ENCODE measurements at regions not wholly inside any gene's neighbourhood (a gene's known extent, or its start where the extent isn't known, plus 50 kb on each side); places are given as distances from the start of the nearest gene placed in this dataset.
"Not testable (repeated sequence)": the region's sequence is repeated elsewhere in the genome, so short reads cannot be mapped to it uniquely, and the experiment has no call there.

DNA sequence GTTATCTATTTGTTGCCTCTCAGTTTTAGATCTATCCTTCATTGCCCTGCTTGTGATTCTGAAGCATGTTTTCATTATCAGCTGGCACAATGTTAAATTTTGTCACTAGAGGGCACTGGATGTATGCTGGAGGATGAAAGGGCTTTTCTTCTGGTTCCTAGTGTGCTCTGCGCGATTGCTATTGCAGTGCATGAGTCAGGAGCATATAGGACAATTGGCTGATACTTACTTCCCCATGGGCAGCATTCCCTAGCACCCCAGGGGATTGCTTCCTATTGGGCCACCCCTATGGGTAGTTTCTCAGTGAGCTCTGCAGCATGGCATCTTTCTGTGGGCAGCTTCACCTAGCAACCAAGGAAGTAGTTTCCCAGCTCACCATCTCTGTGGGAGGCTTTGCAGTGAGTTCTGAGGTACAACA, 280.3 kb upstream of the SYNCRIP start:
- DNase-seq, result no peak

DNA sequence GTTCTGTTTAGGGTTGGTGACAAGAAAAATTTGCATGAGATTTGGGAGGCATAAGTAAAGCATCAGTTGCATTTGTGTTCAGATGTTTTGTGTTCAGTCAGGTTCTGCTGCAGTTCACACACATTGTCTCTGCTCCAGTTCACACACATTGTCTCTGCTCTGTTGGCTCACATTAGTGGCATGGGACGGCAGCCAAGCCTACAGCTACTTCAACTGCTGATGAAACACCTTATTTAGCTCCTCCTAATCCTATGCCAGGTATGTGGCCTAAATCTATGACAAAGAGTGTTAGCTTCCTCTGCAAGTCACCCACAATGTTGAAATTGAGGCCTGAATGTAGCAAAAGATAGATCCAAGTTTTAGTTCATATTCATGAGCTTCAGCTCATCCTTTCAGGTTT, 278.1 kb upstream of the SYNCRIP start:
- no peak for DNase-seq

DNA sequence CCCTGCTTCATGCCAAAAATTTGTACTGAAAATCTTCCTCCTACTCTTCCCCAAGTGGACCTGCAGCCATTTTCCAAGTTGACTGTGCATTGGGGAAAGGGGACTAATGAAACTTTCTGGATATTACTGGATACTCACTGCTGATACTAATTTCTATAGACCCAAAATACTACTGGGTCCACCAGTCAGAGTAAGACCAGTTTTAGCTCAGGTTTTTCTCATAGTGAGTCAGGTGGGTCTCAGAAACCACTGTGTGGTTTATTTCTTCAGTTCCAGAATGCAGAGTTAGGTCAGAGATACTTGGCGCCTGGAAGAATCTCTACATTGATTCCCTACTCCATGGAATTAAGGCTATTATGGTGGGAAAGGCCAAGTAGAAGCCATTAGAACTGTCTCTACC, 274.8 kb upstream of the SYNCRIP start:
- DNase-seq, result no peak

DNA sequence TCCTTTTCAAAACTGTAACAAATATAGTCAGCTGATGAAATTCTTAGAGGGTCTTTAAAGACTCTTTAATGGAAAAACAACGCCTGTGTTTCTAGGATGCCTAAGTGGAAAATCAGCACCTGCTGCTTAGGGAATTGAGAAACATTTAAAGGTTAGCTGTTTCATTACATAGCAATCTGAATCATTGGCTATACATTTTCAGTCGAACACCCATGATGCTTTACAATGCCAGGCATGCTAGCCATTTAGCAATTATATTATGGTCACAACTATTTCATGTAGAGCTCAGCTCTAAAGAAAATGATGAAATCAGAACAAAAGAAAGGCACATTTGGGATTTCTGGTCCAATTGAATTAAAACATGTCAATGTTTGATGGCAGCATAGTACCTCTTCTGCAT, 270.3 kb upstream of the SYNCRIP start:
- DNase-seq, result no peak

DNA sequence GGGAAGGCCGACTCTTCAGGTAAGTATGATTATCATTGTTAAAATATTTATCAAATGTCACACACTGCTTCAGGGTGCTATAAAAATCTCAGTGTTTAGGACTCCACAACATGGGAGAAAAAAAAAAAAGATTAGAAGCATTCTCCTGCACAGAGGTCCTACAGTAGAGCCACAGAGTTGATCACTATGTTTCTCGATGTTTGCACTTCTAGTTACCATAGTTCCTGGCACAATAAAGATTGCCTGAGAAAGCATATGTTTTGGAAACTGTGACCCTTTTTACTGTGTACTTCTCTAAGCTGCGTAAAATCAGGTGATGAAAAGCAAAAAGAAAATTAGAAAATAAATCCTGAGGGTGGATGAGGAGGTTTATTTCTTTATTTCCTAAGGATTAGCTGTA, 269.9 kb upstream of the SYNCRIP start:
- DNase-seq, result no peak

DNA sequence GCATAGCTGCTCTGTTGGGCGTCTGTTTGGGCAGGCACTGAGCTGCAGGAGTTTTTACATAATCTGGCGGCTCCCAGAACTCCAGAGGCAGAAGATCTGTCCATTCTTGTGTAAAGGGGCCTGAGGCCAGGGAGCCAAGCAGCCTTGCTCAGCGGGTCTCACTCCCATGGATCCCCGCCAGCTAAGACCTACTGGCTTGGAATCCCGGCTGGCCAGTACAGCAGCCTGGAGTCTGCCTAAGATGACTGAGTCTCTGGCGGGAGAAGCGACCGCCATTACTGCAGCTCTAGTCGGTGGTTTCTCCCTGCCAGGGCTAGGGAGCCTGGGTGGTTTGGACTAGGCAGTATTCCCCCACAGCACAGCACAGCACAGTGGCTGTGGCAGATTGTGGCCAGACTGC, 268.4 kb upstream of the SYNCRIP start:
- no peak for DNase-seq

DNA sequence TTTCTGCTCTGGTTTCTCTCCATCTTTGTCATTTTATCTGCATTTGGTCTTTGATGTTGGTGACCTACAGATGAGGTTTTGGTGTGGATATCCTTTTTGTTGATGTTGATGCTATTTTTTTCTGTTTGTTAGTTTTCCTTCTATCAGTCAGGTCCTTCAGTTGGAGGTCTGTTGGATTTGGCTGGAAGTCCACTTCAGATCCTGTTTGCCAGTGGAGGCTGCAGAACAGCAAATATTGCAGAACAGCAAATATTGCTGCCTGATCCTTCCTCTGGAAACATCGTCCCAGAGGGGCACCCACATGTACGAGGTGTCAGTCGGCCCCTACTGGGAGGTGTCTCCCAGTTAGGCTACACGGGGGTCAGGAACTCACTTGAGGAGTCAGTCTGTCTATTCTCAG, 265.4 kb upstream of the SYNCRIP start:
- DNase-seq, result not testable (repeated sequence)

DNA sequence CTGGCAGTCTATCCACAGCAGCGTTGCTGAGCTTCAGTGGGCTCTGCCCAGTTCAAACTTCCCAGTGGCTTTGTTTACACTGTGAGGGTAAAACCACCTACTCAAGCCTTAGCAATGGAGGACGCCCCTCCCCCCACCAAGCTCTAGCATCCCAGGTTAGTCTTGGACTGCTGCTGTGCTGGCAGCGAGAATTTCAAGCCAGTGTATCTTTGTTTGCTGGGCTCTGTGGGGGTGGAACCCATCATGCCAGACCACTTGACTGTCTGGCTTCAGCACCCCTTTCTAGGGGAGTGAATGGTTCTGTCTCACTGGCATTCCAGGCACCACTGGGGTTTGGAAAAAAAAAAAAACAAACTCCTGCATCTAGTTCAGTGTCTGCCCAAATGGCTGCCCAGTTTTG, 249.7 kb upstream of the SYNCRIP start:
- DNase-seq, result no peak

DNA sequence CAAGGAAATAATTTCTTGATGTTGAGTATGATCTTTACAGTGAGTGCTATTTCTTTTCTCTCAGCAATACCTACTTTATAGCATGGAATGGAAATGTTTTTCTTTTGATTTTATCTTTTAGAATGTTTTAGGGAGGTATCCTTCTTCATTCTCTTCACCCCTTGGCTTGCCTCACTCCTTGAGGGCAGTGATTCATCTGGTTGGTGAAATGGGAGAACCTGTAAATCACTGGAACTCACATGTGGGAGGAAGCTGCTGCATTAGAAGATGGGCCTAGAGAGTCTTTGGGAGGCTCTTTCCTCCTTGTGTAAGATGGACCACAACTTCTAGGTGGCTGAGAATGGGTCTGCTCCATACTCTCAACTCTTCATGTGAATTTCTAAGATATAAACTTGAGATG, 244.8 kb upstream of the SYNCRIP start:
- no peak for DNase-seq

DNA sequence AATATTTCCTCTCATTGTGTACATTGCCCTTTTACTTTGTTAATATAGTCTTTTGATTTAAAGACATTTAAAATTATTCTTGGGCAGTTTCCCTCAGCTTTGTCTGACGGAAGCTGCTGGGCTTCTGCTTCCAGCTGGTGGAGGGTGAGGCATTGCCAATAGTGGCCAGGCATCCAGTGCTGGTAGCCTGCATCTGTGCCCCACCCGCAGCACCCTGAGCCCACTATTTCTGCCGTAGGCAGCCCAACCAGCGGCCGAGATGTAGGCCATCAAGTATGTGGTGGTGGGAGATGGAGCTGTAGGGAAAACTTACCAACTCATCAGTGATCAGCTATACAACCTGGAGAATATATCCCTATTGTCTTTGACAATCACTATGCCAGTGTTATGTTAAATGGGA, 226.0 kb upstream of the SYNCRIP start:
- no peak for DNase-seq

DNA sequence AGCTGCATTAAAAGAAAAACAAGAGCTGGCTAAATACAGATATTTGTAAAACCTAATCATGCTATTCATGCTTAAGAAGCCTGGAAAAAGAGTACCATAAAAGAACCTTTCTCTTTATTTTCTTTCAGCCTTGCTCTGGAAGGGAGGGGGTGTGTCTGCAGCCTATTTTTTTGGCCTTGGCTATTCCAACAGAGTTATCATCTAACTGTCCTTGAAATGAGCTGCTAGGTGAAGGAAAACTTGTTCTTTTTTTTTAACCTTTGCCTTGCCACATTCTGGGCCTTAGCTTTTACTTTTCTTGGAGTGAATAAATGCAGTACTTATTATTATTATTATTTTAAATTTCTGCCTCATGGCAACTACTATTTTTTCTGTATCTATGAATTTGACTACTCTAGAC, 224.9 kb upstream of the SYNCRIP start:
- DNase-seq, result no peak

DNA sequence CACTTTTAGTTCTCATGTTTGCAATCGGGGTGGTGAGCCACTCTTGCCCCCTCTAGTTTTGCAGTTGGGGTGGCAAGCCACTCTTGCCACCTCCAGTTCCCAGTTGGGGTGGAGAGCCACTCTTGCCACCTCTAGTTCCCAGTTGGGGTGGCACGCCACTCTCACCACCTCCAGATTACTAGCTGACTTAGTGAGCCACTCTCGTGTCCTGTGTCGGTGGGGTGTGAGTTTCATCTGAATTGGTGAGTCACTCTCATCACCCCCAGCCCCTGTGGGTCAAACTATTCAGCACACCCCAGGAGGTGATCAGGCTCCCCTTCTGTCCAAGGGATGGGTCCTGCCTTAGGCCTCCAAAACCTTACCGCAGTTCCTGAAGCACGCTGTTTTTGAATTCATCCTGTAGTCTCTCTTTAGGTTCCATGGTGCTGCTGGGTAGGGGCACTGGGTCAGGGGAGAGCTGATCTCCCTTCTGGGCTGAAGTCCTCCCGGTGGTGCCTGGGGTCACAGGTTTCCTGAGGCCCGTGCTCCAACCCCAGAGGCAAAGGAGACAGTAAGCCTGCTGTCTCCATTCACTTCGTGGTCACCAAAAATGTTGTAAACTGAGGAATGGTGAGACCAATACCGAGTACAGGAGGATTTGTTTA, 224.2 kb upstream of the SYNCRIP start:
- DNase-seq, result no peak

DNA sequence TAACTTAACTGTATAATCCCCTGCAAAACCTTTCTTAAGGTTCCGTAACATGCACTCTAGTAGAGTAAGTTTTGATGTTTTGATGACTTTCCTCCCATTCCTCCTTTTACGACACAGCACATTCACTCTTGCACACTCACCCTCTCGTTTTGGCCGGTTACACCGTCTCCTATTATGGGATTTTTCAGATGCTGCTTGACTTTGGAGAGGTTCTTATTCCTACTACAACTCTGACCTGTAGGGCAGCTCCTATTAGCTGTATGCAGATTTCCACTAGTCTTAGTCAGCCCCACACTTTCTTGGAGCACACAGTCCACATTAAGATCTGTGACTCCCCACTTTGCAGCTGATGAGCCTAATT, 223.7 kb upstream of the SYNCRIP start:
- no peak for DNase-seq

DNA sequence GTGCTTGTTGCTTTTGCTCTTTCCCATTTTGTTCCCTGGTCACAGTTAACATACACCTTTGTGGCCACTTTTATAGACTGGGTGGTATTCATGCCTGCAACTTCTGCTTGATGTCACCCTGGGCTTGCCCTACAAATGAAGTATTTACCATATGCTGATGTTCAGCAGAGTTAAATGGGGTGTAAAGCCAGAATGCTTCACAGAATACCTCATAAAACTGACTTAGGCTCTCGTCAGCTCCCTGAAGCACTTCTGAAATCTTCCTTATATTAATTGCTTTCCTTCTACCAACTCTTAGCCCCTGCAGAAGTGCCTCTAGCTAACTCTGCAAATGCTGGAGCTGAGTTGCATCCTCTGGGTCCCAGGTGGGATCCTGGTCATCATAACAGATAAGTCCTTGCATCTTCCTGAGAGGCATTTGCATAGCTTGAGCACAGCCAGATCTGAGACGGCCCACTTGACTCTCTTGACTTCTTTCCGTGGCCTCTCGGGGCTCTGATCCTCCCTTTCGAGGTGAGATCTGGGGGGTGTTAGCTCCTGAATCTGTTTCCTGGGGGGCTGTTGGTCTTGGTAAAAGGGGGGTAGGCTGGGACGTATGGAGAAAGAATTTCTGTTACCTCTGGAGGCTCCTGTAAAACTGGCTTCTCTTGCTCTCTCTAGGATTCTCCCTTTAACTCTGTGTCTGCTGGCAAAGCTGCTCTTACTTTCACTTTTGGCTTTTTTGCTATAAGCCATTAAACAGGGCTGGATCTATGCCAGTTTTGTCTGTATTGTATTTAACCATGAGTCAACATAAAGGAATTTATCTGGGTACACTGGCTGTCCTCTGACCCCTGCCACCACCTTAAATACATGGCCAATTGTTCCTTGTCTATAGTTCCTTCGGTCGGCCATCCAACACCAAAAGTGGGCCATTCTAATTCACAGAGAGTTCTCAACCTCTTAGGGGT, 223.0 kb upstream of the SYNCRIP start:
- DNase-seq, result no peak

DNA sequence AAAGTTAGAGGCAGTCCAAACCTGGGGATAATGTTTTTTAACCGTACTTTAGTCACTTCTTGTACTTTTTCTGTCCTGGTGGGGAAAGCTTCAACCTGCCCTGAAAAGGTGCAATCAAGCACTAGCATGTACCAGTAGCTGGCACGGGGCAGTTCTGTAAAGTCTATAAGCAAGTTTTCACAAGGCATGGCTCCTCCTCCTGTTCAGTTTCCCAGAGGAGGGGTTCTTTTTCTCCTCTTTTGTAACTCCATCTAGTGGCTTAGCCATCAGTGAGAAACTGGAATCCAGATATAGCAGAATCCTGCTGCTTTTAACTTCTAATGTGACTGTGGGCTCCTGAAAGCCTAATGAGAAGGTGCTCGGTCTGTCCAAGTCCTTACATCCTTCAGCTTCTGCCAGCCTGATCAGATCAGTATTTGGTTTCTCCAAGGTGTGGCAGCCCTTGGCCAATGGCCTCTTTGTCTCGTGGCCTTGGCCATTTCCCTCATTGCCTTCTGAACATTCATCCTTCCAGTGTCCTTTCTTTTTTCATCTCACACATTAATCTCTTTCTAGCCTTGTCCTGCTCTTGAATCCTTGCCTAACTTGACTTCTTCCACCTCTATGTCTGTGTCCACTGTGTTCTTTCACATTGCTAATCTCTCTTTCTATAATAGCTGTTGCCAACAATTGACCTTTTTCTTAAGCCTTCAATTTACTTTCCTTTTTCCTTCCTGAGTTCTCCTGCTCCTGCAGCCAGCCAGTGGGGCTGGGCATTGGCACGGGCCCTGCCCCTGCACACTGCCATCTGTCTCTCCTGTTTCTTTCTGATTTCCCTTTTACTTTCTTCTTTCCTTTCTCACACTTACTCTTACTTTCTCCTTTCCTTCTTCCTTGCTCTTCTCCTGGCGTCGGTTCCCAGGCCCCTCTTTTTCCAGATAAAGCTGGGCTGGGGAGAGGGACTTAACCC, 222.0 kb upstream of the SYNCRIP start:
- no peak for DNase-seq

DNA sequence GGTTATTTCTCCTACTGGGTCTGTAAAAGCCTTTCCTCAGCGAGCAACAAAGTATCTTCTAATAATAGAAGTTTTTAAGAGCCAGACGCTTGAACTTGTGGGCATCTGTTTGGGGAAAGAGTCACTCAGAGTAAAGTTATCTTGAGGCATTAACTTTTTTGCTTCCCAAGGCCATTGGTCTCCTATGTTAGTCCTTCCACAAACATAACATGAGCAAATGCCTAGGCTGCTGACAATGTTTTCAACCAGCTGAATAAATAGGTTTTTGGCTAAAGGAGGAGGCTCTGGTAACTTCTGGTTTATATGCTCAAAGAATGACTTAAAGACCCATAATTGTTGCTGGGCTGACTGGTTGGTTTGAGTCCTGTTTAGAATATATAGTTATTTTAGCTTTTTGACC, 213.5 kb upstream of the SYNCRIP start:
- DNase-seq, result no peak

DNA sequence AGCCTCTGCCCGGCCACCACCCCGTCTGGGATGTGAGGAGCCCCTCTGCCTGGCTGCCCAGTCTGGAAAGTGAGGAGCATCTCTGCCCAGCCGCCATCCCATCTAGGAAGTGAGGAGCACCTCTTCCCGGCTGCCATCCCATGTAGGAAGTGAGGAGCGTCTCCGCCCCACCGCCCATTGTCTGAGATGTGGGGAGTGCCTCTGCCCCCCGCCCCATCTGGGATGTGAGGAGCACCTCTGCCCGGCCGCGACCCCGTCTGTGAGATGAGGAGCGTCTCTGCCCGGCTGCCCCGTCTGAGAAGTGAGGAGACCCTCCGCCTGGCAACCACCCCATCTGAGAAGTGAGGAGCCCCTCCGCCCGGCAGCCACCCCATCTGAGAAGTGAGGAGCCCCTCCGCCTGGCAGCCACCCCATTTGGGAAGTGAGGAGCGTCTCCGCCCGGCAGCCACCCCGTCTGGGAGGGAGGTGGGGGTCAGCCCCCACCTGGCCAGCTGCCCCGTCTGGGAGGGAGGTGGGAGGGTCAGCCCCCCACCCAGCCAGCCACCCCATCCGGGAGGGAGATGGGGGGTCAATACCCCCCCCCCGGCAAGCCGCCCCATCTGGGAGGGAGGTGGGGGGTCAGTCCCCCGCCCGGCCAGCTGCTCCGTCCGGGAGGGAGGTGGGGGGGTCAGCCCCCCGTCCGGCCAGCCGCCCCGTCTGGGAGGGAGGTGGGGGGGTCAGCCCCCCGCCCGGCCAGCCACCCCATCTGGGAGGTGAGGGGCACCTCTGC, 195.8 kb upstream of the SYNCRIP start:
- DNase-seq, result not testable (repeated sequence)

DNA sequence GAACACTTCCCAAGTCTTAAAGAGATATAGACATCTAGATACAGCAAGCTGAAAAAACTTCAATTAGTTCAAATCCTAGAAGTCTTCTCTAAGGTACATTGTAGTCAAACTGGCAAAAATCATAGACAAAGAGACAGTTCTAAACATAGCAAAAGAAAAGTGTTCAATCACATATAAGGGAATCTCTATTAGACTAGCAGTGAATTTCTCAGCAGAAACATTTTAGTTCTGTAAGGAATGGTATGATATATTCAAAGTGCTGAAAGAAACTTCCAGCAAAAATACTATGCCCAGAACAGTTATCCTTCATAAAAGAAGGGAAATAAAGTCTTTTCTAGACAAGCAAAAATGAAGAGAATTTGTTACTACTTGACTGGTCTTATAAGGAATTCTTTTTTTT, 186.3 kb upstream of the SYNCRIP start:
- no peak for DNase-seq

DNA sequence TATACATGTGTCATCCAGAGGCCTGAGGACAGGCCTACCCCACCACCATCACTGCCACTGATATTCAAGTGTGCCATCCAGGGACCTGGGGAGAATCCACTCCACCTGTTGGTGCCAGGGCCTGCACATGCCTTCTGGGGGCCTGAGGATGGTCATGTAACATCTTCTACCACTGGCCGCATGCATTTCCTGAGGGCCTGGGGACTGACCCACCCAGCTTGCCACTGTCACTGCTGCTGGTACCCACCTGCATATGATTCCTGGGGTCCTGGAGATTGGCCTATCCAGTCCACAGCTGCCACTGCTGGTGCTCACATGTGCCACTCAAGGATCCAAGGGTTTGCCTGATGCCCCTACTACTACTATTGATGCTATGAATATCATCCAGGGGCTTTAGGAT, 184.3 kb upstream of the SYNCRIP start:
- DNase-seq, result no peak

DNA sequence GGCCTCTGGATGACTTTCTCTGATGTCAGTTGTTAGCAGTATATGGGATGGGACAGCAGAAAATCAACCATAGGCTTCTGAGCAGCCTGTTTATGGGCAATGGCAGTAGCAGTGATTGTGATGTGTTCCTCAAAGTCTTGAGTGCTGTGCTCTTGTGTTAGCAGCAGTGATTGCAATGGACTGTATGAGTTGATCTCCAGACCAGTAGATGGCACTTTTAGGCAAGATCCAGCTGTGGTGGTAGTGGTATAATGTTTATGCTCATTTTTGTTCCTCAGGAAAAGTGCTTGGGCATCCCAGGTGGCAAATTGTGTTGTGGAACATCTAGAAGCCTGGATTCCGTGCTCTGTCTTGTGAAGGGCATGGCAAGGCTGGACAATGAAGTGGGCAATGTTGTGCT, 181.6 kb upstream of the SYNCRIP start:
- no peak for DNase-seq

DNA sequence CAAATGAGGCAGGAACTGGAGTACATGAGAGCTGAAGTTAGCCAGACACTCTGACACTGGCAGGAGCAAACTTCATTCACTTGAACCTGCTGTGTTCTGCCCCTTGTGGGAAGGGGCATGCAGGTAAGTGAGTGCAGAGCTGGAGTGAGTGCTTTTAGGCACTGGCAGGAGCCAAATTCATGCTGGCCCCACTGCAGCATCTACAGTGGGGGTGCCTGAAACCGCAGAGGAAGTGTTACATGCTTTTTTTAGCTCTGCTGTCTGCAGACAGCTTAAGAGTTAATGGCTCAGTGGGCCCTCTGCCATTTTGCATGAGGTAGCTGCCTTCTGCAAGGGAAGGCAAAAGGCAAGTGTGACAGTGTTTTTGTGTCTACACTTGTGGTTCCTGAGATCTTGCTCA, 167.9 kb upstream of the SYNCRIP start:
- DNase-seq, result no peak

DNA sequence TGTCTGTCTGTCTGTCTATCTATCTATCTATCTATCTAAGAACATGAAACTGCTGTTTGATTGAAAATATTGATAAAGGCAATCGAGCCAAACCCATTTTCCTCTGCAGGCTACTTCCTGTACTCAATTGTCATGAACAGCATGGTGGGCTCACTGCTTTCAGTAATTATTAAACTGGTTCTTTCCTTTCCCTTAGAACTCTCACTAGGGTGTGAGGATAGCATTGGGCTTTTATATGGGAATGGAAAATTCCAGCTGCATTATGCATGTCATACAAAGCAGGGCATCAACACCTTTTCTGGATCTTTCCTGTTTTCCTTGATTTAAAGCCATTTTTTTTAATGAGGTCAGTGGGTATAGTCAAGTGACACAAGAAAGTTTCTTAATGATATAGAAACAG, 161.0 kb upstream of the SYNCRIP start:
- no peak for DNase-seq

DNA sequence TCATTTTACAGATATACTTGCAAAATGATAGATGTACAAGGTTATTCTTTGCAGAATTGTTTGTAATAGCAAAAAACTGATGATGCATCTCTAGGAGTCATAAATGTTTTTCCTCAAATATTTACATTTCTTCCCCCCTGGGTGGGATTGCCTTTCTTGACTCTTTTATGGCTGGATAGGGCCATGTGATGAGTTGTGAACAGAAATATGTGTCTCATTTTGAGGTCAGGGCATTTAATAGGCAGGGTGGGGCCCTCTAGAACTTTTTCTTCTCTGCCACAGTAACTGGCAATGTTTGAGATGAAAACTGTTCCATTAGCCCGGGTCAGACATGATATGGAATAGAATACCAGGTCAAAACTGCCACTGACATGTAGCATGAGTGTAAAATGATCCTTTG, 159.5 kb upstream of the SYNCRIP start:
- no peak for DNase-seq
